ENCODE measurements at regions not wholly inside any gene's neighbourhood (a gene's known extent, or its start where the extent isn't known, plus 50 kb on each side); places are given as distances from the start of the nearest gene placed in this dataset.

- no peaks in the 10 kb centered on the region for H3K36me3 ChIP-seq
- DNase-seq (no peak), ATAC-seq (ENCODE audit: low FRiP score in 2 of 2) (no peak)
- H3K4me1 ChIP-seq: no peaks in the 10 kb centered on the region
- no peak overlapping the region for H3K4me3 ChIP-seq
- H3K27me3 ChIP-seq: no peaks in the 10 kb centered on the region
- no peaks in the 10 kb centered on the region for H3K9me3 ChIP-seq
- no peak overlapping the region for H3K27ac ChIP-seq
- TF ChIP-seq POLR2A (IDR thresholded peaks at IDR 0.05) (no peak), CTCF (IDR thresholded peaks at IDR 0.05) (no peak), EP300 (IDR thresholded peaks at IDR 0.05) (no peak), POLR2AphosphoS5 (IDR thresholded peaks at IDR 0.05) (no peak)
Observed at GRCh38 chr16:60432472-60432871, 1603.8 kb downstream of the CDH8 start.

GRCh38 chr16:60419859-60420258 lies 1616.4 kb downstream of the CDH8 start:
- WGBS, 2 donors: 78 to 84% methylated on average over 4 of the region's 4 CpGs
- Histone ChIP-seq H3K27me3 (no peaks in the 10 kb centered on the region), H3K36me3 (no peaks in the 10 kb centered on the region), H3K4me3 (no peak overlapping the region), H3K4me1 (no peaks in the 10 kb centered on the region), H3K27ac (no peak overlapping the region), H3K9me3 (no peaks in the 10 kb centered on the region)
- ATAC-seq (ENCODE audit: low FRiP score in 2 of 2) (no peak), DNase-seq (no peak)
- TF ChIP-seq CTCF (IDR thresholded peaks at IDR 0.05): no peak
- no peak for TF ChIP-seq POLR2A (IDR thresholded peaks at IDR 0.05)
- TF ChIP-seq POLR2AphosphoS5 (IDR thresholded peaks at IDR 0.05): no peak
- TF ChIP-seq EP300 (IDR thresholded peaks at IDR 0.05): no peak

DNA sequence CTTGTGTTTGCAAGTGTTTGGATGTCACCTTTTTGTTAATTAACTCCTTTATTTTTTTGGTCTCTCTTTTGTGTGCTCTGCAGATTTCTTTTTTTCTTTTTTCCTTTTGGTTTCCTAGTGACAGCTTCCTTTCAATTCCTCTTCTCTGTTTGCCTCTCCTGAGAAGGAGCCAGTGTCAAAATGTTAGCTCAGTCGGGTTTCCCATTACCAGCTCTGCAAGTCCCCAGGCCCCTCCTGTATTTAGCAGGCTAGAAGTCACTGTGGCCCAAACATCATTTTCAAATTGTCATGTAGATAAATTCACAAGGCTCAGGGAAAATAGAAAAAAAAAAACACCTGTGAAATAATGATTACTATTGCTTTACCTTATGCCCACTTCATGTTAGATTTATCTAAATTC lies 1621.6 kb downstream of the CDH8 start:
- Histone ChIP-seq H3K36me3 (no peaks in the 10 kb centered on the region), H3K9me3 (no peaks in the 10 kb centered on the region), H3K4me3 (no peak overlapping the region), H3K27ac (no peak overlapping the region), H3K4me1 (no peaks in the 10 kb centered on the region), H3K27me3 (no peaks in the 10 kb centered on the region)
- WGBS, 2 donors: 47 to 54% methylated on average over 1 of the region's 1 CpG
- ATAC-seq (ENCODE audit: low FRiP score in 2 of 2) (no peak), DNase-seq (no peak)
- TF ChIP-seq POLR2A (IDR thresholded peaks at IDR 0.05): no peak
- no peak for TF ChIP-seq POLR2AphosphoS5 (IDR thresholded peaks at IDR 0.05)
- TF ChIP-seq CTCF (IDR thresholded peaks at IDR 0.05): no peak
- no peak for TF ChIP-seq EP300 (IDR thresholded peaks at IDR 0.05)

GRCh38 chr16:60413969-60414368 lies 1622.3 kb downstream of the CDH8 start:
- no peaks in the 10 kb centered on the region for H3K27me3 ChIP-seq
- no peaks in the 10 kb centered on the region for H3K4me1 ChIP-seq
- H3K36me3 ChIP-seq: no peaks in the 10 kb centered on the region
- no peaks in the 10 kb centered on the region for H3K9me3 ChIP-seq
- 72 to 73% methylated on average over 2 of the region's 2 CpGs for WGBS, 2 donors
- no peak overlapping the region for H3K27ac ChIP-seq
- ATAC-seq (ENCODE audit: low FRiP score in 2 of 2) (no peak), DNase-seq (no peak)
- no peak overlapping the region for H3K4me3 ChIP-seq
- no peak for TF ChIP-seq EP300 (IDR thresholded peaks at IDR 0.05)

- ATAC-seq (ENCODE audit: low FRiP score in 2 of 2) (no peak), DNase-seq (no peak)
- Histone ChIP-seq H3K27me3 (no peaks in the 10 kb centered on the region), H3K27ac (no peak overlapping the region), H3K4me3 (no peak overlapping the region), H3K36me3 (no peaks in the 10 kb centered on the region), H3K4me1 (no peaks in the 10 kb centered on the region), H3K9me3 (no peaks in the 10 kb centered on the region)
- no peak for TF ChIP-seq POLR2A (IDR thresholded peaks at IDR 0.05)
- TF ChIP-seq CTCF (IDR thresholded peaks at IDR 0.05): no peak
- TF ChIP-seq EP300 (IDR thresholded peaks at IDR 0.05): no peak
- TF ChIP-seq POLR2AphosphoS5 (IDR thresholded peaks at IDR 0.05): no peak
- WGBS, 2 donors: 50 to 85% methylated on average over 2 of the region's 2 CpGs
Observed at GRCh38 chr16:60407606-60408005, 1628.6 kb downstream of the CDH8 start.

Data from upper lobe of left lung (tissue), 6 donors.